Neural cell (in vitro differentiated cells): ENCODE measurements at regions not wholly inside any gene's neighbourhood (a gene's known extent, or its start where the extent isn't known, plus 50 kb on each side); places are given as distances from the start of the nearest gene placed in this dataset.

Experiments used
- H2AFZ ChIP-seq: fragments of 200-600, 300-800 bp; sonication (generic), shearing (Covaris generic); 2 replicates; pipeline ENCODE4 v1.6.0; 2014; ENCODE audit warnings: low read depth, mild to moderate bottlenecking, antibody characterized with exemption, low read length, moderate library complexity
- H3F3A ChIP-seq: fragments of 200-600 bp; shearing (Covaris generic); 2 replicates; pipeline ENCODE4 v1.6.1; 2016; ENCODE audit warnings: mild to moderate bottlenecking, moderate library complexity, mixed read lengths, antibody characterized with exemption, low read length; ENCODE audit not compliant: insufficient read depth, poor library complexity, severe bottlenecking
- H3K27ac ChIP-seq: fragments of 200-600, 300-800 bp; sonication (generic), shearing (Covaris generic); 2 replicates; pipeline ENCODE4 v1.5.1; 2014; ENCODE audit warnings: mild to moderate bottlenecking, low read length, moderate library complexity
- H3K27me3 ChIP-seq: fragments of 300-800, 200-600 bp; sonication (generic), shearing (Covaris generic); 2 replicates; pipeline ENCODE4 v1.6.0; 2014; ENCODE audit warnings: mild to moderate bottlenecking, low read depth, low read length, moderate library complexity; ENCODE audit not compliant: insufficient read depth
- H3K36me3 ChIP-seq: fragments of 300-800, 200-600 bp; sonication (generic), shearing (Covaris generic); 2 replicates; pipeline ENCODE4 v1.5.1; 2014; ENCODE audit warnings: mild to moderate bottlenecking, antibody characterized with exemption, low read length, moderate library complexity; ENCODE audit not compliant: insufficient read depth
- H3K4me2 ChIP-seq: fragments of 300-800, 200-600 bp; sonication (generic), shearing (Covaris generic); 2 replicates; pipeline ENCODE4 v1.6.0; 2014; ENCODE audit warnings: mild to moderate bottlenecking, low read length
- H3K4me3 ChIP-seq: fragments of 300-800, 200-600 bp; sonication (generic), shearing (Covaris generic); 2 replicates; pipeline ENCODE4 v1.5.1; 2014; ENCODE audit warnings: mild to moderate bottlenecking, low read length, moderate library complexity
- H3K79me2 ChIP-seq: fragments of 200-600 bp; shearing (Covaris generic); replicated peaks from 2 replicates; pipeline ENCODE4 v1.6.0; 2014; ENCODE audit warnings: mild to moderate bottlenecking, low read length, moderate library complexity; ENCODE audit not compliant: insufficient read depth
- H3K9ac ChIP-seq: fragments of 300-800, 200-600 bp; sonication (generic), shearing (Covaris generic); 2 replicates; pipeline ENCODE4 v1.6.1; 2016; ENCODE audit warnings: mild to moderate bottlenecking, low read length, mixed read lengths
- H3K9me2 ChIP-seq: fragments of 200-600 bp; shearing (Covaris generic); 2 replicates; pipeline ENCODE4 v1.6.1; 2016; ENCODE audit warnings: mild to moderate bottlenecking, low read length, mixed read lengths; ENCODE audit not compliant: insufficient read depth
- H3K9me3 ChIP-seq: fragments of 200-600, 300-800 bp; sonication (generic), shearing (Covaris generic); 2 replicates; pipeline ENCODE4 v1.6.1; 2016; ENCODE audit warnings: mild to moderate bottlenecking, mixed run types, low read length, moderate library complexity, mixed read lengths
- H4K20me1 ChIP-seq: fragments of 200-600 bp; shearing (Covaris generic); 2 replicates; pipeline ENCODE4 v1.6.1; 2016; ENCODE audit warnings: mild to moderate bottlenecking, mixed run types; ENCODE audit not compliant: insufficient read depth
- EP300 ChIP-seq: fragments of 450-650 bp; conservative IDR thresholded peaks from 2 replicates; pipeline ENCODE4 v1.6.1; 2014; ENCODE audit warnings: antibody characterized with exemption, mild to moderate bottlenecking, moderate library complexity; ENCODE audit not compliant: poor library complexity, severe bottlenecking
- EZH2 ChIP-seq: fragments of 200-600, 300-800 bp; shearing (Covaris generic), sonication (generic); IDR thresholded peaks from 2 replicates; pipeline ENCODE4 v1.6.1; 2014; ENCODE audit warnings: antibody characterized with exemption, low read length, borderline replicate concordance, mild to moderate bottlenecking; ENCODE audit not compliant: insufficient read depth, poor library complexity, severe bottlenecking
- MXI1 ChIP-seq: fragments of 450-650 bp; conservative IDR thresholded peaks from 2 replicates; pipeline ENCODE4 v1.6.1; 2014; ENCODE audit warnings: antibody characterized with exemption, mild to moderate bottlenecking; ENCODE audit not compliant: poor library complexity, severe bottlenecking
- POLR2AphosphoS5 ChIP-seq: IDR thresholded peaks from 2 replicates; pipeline ENCODE4 v1.6.1; 2012
- RAD21 ChIP-seq: fragments of 450-650 bp; conservative IDR thresholded peaks from 2 replicates; pipeline ENCODE4 v1.6.1; 2014; ENCODE audit warnings: antibody characterized with exemption, mild to moderate bottlenecking, moderate library complexity
- SMC3 ChIP-seq: fragments of 450-650 bp; conservative IDR thresholded peaks from 2 replicates; pipeline ENCODE4 v1.6.1; 2014; ENCODE audit warnings: antibody characterized with exemption, mild to moderate bottlenecking, moderate library complexity; ENCODE audit not compliant: poor library complexity
- TAF1 ChIP-seq: IDR thresholded peaks from 2 replicates; pipeline ENCODE4 v1.6.1; 2012; ENCODE audit warnings: low read depth
- TF ChIP-seq, protein P1 (sequence below): IDR thresholded peaks from 2 replicates; pipeline ENCODE4 v1.6.1; 2012; ENCODE audit warnings: borderline replicate concordance
- TF ChIP-seq, protein P2 (sequence below): fragments of 450-650 bp; IDR thresholded peaks from 2 replicates; pipeline ENCODE4 v1.5.1; 2014; ENCODE audit warnings: antibody characterized with exemption, mild to moderate bottlenecking, moderate library complexity; ENCODE audit not compliant: poor library complexity, severe bottlenecking

DNA sequence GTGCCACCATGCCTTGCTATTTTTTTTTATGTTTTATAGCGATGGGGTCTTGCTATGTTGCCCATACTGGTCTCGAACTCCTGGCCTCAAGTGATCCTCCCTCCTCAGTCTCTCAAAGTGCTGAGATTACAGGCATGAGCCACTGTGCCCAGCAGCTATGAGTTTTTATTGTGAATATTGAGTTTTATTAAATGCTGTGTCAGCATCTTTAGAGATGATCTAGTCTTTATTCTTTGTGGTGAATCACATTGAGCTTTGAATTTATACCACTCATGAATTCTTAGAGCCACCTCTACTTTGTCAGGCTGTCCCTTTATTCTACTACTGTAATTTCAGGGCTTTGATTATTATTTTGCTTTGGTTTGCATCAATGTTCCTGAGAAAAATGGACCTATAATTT lies 428.3 kb downstream of the BTBD3 start:
- H3K4me2 ChIP-seq = no peak overlapping the region
- no peak overlapping the region for H3K4me3 ChIP-seq
- H3K79me2 ChIP-seq = no peaks in the 10 kb centered on the region
- no peak overlapping the region for H2AFZ ChIP-seq
- TF ChIP-seq MXI1 (no peak), SMC3 (no peak), EP300 (no peak), EZH2 (no peak), RAD21 (no peak), POLR2AphosphoS5 (no peak), TAF1 (no peak)
- TF ChIP-seq, protein P1, sequence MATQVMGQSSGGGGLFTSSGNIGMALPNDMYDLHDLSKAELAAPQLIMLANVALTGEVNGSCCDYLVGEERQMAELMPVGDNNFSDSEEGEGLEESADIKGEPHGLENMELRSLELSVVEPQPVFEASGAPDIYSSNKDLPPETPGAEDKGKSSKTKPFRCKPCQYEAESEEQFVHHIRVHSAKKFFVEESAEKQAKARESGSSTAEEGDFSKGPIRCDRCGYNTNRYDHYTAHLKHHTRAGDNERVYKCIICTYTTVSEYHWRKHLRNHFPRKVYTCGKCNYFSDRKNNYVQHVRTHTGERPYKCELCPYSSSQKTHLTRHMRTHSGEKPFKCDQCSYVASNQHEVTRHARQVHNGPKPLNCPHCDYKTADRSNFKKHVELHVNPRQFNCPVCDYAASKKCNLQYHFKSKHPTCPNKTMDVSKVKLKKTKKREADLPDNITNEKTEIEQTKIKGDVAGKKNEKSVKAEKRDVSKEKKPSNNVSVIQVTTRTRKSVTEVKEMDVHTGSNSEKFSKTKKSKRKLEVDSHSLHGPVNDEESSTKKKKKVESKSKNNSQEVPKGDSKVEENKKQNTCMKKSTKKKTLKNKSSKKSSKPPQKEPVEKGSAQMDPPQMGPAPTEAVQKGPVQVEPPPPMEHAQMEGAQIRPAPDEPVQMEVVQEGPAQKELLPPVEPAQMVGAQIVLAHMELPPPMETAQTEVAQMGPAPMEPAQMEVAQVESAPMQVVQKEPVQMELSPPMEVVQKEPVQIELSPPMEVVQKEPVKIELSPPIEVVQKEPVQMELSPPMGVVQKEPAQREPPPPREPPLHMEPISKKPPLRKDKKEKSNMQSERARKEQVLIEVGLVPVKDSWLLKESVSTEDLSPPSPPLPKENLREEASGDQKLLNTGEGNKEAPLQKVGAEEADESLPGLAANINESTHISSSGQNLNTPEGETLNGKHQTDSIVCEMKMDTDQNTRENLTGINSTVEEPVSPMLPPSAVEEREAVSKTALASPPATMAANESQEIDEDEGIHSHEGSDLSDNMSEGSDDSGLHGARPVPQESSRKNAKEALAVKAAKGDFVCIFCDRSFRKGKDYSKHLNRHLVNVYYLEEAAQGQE = no peak
- TF ChIP-seq, protein P2, sequence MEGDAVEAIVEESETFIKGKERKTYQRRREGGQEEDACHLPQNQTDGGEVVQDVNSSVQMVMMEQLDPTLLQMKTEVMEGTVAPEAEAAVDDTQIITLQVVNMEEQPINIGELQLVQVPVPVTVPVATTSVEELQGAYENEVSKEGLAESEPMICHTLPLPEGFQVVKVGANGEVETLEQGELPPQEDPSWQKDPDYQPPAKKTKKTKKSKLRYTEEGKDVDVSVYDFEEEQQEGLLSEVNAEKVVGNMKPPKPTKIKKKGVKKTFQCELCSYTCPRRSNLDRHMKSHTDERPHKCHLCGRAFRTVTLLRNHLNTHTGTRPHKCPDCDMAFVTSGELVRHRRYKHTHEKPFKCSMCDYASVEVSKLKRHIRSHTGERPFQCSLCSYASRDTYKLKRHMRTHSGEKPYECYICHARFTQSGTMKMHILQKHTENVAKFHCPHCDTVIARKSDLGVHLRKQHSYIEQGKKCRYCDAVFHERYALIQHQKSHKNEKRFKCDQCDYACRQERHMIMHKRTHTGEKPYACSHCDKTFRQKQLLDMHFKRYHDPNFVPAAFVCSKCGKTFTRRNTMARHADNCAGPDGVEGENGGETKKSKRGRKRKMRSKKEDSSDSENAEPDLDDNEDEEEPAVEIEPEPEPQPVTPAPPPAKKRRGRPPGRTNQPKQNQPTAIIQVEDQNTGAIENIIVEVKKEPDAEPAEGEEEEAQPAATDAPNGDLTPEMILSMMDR = no peak
- no peaks in the 10 kb centered on the region for H3K27me3 ChIP-seq
- H3K27ac ChIP-seq = no peak overlapping the region
- H4K20me1 ChIP-seq = no peaks in the 10 kb centered on the region
- no peaks in the 10 kb centered on the region for H3K36me3 ChIP-seq
- H3K9ac ChIP-seq = no peak overlapping the region
- H3K9me2 ChIP-seq = no peaks in the 10 kb centered on the region
- H3F3A ChIP-seq = no peaks in the 10 kb centered on the region
- no peaks in the 10 kb centered on the region for H3K9me3 ChIP-seq

DNA sequence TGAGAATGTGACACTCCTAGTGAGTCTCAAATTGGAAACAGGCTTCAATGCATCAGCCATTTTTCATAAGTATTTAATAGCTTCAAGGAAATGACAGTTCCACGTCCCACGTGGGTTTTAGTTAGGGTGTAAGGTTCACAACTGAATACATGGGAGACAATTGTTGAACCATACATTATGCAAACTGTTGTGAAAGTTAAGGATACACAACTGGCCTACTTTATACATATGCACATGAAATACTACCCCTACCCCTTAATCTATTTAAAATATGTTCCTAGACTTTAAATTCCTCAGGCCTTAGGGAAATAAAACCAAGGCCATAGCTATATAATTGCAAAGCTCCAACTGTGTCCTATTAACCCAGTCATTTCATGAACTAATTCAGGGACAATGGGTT lies 436.1 kb downstream of the BTBD3 start:
- Histone ChIP-seq H3K27me3 (no peaks in the 10 kb centered on the region), H3K9ac (no peak overlapping the region), H3K27ac (no peak overlapping the region), H4K20me1 (no peaks in the 10 kb centered on the region), H3K9me3 (no peaks in the 10 kb centered on the region), H3K36me3 (no peaks in the 10 kb centered on the region), H3K9me2 (no peaks in the 10 kb centered on the region), H3K4me3 (no peak overlapping the region), H3F3A (no peaks in the 10 kb centered on the region), H2AFZ (no peak overlapping the region), H3K79me2 (no peaks in the 10 kb centered on the region), H3K4me2 (no peak overlapping the region)
- no peak for TF ChIP-seq MXI1
- no peak for TF ChIP-seq RAD21
- TF ChIP-seq EZH2 = no peak
- TF ChIP-seq, protein P1 = no peak
- no peak for TF ChIP-seq SMC3
- TF ChIP-seq, protein P2 = no peak
- no peak for TF ChIP-seq EP300
- no peak for TF ChIP-seq POLR2AphosphoS5
- no peak for TF ChIP-seq TAF1
